ENCODE measurements at regions not wholly inside any gene's neighbourhood (a gene's known extent, or its start where the extent isn't known, plus 50 kb on each side); places are given as distances from the start of the nearest gene placed in this dataset.

DNA sequence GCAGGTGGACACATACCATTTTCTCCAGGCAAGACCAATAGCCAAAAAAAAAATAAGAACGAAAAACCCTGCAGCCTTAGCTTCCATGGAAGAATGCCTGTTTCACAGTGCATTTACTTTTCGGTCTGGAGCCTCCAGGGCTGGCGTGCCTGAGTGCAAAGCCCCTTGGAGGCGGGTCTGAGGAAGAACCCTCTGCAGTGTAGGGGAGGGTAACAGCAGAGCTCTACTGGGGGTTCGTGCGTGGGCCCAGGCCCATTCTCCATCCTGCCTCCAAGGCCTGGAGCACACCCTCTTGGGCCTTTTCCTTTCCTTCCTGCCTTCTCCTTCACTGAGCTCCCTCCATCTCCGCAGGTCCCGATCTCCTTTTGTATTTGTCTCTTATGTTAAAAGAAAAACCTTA lies 172.3 kb upstream of the GLI3 start:
- Histone ChIP-seq H3K36me3 (ENCODE audit: control insufficient read depth, insufficient read depth, low read length) (no peaks in the 10 kb centered on the region), H3K4me3 (ENCODE audit: low read depth, low read length) (no peak overlapping the region), H3K27me3 (ENCODE audit: control insufficient read depth, insufficient read depth, low read length) (no peaks in the 10 kb centered on the region)
- TF ChIP-seq, protein P1, sequence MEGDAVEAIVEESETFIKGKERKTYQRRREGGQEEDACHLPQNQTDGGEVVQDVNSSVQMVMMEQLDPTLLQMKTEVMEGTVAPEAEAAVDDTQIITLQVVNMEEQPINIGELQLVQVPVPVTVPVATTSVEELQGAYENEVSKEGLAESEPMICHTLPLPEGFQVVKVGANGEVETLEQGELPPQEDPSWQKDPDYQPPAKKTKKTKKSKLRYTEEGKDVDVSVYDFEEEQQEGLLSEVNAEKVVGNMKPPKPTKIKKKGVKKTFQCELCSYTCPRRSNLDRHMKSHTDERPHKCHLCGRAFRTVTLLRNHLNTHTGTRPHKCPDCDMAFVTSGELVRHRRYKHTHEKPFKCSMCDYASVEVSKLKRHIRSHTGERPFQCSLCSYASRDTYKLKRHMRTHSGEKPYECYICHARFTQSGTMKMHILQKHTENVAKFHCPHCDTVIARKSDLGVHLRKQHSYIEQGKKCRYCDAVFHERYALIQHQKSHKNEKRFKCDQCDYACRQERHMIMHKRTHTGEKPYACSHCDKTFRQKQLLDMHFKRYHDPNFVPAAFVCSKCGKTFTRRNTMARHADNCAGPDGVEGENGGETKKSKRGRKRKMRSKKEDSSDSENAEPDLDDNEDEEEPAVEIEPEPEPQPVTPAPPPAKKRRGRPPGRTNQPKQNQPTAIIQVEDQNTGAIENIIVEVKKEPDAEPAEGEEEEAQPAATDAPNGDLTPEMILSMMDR (IDR thresholded peaks at IDR 0.05; ENCODE audit: insufficient read depth, low read length, poor library complexity, severe bottlenecking), result no peak
- DNase-seq (ENCODE audit: low read depth), result no peak

DNA sequence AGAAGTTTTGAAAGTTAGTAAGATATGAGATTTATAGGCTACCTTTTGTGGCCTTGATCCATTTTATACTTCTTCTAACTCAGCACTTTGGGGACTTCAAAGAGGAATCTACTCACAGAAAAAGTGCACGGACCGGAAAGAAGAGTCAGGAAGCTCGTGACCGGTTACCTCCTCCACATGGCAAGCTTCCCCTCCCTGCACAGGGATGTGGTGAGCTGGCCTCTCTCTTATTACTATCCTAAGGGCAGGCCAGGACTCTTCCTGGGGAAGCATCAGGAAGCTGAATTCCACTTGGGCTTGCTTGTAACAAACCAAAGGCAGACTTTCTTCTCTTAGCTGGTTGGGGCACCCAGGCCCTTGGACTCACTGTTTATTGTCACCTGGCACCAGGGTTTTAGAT lies 170.8 kb upstream of the GLI3 start:
- TF ChIP-seq, protein P1 (IDR thresholded peaks at IDR 0.05; ENCODE audit: insufficient read depth, low read length, poor library complexity, severe bottlenecking), result no peak
- DNase-seq (ENCODE audit: low read depth), result no peak

DNA sequence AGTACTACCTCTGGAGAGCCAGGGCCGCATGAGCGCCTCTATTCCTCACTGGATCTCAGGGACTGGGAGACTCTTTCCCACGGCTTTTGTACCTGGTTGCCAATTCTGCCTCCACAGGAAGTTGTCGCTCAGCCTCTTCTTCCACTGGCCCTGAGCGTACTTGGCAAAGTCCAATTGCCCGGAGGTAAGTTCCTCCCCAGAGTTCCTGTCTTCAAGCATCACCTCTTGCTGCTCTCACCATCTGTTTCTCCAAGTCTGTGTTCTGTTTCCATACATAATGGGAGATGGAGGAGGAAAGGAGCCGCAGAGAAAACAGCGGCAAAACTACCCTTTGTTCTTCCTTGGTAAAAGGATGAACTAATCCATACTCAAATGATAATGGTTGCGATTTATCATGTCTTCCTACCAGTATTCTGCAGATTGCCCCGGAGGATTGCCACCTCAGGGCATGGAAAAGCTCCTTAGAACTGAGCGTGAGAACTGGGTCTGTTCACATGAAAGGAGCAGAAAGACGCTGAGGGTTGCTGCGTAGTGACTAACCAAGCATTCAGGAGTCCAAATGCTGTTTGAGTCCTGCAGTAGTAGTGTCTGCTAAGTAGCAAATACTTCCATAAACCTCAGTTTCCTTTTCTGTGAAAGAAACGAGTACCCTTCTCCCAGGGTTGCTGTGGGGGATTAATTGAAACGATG lies 170.2 kb upstream of the GLI3 start:
- TF ChIP-seq, protein P1 (IDR thresholded peaks at IDR 0.05; ENCODE audit: insufficient read depth, low read length, poor library complexity, severe bottlenecking), result no peak
- no peak for DNase-seq (ENCODE audit: low read depth)
- no peaks in the 10 kb centered on the region for H3K36me3 ChIP-seq (ENCODE audit: control insufficient read depth, insufficient read depth, low read length)
- H3K4me3 ChIP-seq (ENCODE audit: low read depth, low read length), result no peak overlapping the region
- H3K27me3 ChIP-seq (ENCODE audit: control insufficient read depth, insufficient read depth, low read length), result no peaks in the 10 kb centered on the region

More for the DNA sequence above, 170.8 kb upstream of the GLI3 start:
- Histone ChIP-seq H3K27me3 (ENCODE audit: control insufficient read depth, insufficient read depth, low read length) (no peaks in the 10 kb centered on the region), H3K36me3 (ENCODE audit: control insufficient read depth, insufficient read depth, low read length) (no peaks in the 10 kb centered on the region), H3K4me3 (ENCODE audit: low read depth, low read length) (no peak overlapping the region)

DNA sequence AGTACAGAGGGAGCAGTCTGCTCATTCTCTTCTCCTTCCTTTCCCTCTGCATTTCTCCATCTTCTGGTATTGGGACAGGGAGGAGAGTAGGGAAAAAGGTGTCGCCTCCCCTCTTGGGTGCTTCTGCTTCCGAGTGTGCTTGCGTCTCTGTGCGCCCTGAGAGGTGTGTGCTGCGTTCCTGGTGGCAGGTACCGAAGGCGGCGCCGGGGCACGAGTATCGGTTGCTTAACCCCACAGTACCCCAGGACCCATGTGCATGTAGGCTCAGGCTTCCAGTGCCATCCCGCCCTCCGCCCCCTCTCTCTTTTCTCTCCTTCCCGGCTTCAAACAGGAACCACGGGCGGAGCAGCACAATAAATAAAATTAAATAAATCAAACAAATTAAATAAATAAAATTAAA lies 169.3 kb upstream of the GLI3 start:
- H3K4me3 ChIP-seq (ENCODE audit: low read depth, low read length), result no peak overlapping the region
- H3K36me3 ChIP-seq (ENCODE audit: control insufficient read depth, insufficient read depth, low read length), result no peaks in the 10 kb centered on the region
- no peak for DNase-seq (ENCODE audit: low read depth)
- TF ChIP-seq, protein P1 (IDR thresholded peaks at IDR 0.05; ENCODE audit: insufficient read depth, low read length, poor library complexity, severe bottlenecking), result no peak
- no peaks in the 10 kb centered on the region for H3K27me3 ChIP-seq (ENCODE audit: control insufficient read depth, insufficient read depth, low read length)

DNA sequence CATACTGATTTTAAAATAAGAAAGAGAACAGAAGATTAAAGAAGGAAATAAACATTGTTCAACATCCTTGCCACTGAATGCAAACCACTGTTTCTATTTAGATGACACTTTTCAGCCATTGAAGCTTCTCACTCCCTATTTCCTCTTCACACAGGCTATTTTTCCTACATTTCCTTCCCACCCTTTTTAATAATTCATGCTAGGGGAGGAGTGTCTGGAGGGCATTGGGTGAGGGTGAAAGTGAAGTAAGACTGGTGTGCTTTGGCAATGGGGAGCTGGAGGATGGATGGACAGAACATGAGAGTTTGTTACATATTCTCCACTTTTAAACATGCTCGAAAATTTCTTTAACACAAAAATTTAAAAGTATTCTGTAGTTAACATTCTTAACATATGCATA lies 168.8 kb upstream of the GLI3 start:
- DNase-seq (ENCODE audit: low read depth), result no peak
- TF ChIP-seq, protein P1 (IDR thresholded peaks at IDR 0.05; ENCODE audit: insufficient read depth, low read length, poor library complexity, severe bottlenecking), result no peak
- no peak overlapping the region for H3K4me3 ChIP-seq (ENCODE audit: low read depth, low read length)
- H3K36me3 ChIP-seq (ENCODE audit: control insufficient read depth, insufficient read depth, low read length), result no peaks in the 10 kb centered on the region
- H3K27me3 ChIP-seq (ENCODE audit: control insufficient read depth, insufficient read depth, low read length), result no peaks in the 10 kb centered on the region

DNA sequence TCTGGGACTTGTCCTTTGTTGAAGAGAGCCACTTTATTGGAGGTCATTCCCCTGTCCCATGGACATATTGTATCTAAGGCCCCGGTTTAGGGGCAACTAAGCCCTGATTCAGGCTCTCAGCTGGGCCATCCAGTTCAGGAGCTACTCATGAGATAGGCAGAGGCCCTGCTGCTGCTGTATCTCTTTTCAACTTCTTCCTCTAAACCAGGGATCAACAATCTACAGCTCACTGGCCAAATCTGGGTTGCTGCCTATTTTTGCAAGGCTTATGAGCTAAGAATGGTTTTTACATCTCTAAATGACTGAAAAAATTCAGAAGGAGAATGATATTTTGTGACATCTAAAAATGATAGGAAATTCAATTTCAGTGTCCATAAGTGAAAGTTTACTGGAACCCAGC lies 166.8 kb upstream of the GLI3 start:
- no peaks in the 10 kb centered on the region for H3K36me3 ChIP-seq (ENCODE audit: control insufficient read depth, insufficient read depth, low read length)
- no peak for DNase-seq (ENCODE audit: low read depth)
- H3K27me3 ChIP-seq (ENCODE audit: control insufficient read depth, insufficient read depth, low read length), result no peaks in the 10 kb centered on the region
- no peak overlapping the region for H3K4me3 ChIP-seq (ENCODE audit: low read depth, low read length)
- TF ChIP-seq, protein P1 (IDR thresholded peaks at IDR 0.05; ENCODE audit: insufficient read depth, low read length, poor library complexity, severe bottlenecking), result no peak

Data from kidney epithelial cell (primary cell).